ENCODE measurements at regions not wholly inside any gene's neighbourhood (a gene's known extent, or its start where the extent isn't known, plus 50 kb on each side); places are given as distances from the start of the nearest gene placed in this dataset.

GRCh38 chr4:160373911-160374310 is 1271.0 kb downstream of the RAPGEF2 start:
- Histone ChIP-seq H3K27ac (no peak overlapping the region), H2AFZ (no peak overlapping the region), H3K36me3 (ENCODE audit: control insufficient read depth, insufficient read depth, low read length) (no peaks in the 10 kb centered on the region), H3K4me1 (no peaks in the 10 kb centered on the region), H3K27me3 (ENCODE audit: control insufficient read depth, insufficient read depth, low read length) (no peaks in the 10 kb centered on the region), H3K4me2 (ENCODE audit: low read length) (no peak overlapping the region), H3K9me3 (ENCODE audit: control insufficient read depth, low read length) (no peaks in the 10 kb centered on the region), H3K79me2 (no peaks in the 10 kb centered on the region), H3K9ac (no peak overlapping the region), H3K4me3 (ENCODE audit: low read depth, low read length) (no peak overlapping the region)
- TF ChIP-seq, protein P1, sequence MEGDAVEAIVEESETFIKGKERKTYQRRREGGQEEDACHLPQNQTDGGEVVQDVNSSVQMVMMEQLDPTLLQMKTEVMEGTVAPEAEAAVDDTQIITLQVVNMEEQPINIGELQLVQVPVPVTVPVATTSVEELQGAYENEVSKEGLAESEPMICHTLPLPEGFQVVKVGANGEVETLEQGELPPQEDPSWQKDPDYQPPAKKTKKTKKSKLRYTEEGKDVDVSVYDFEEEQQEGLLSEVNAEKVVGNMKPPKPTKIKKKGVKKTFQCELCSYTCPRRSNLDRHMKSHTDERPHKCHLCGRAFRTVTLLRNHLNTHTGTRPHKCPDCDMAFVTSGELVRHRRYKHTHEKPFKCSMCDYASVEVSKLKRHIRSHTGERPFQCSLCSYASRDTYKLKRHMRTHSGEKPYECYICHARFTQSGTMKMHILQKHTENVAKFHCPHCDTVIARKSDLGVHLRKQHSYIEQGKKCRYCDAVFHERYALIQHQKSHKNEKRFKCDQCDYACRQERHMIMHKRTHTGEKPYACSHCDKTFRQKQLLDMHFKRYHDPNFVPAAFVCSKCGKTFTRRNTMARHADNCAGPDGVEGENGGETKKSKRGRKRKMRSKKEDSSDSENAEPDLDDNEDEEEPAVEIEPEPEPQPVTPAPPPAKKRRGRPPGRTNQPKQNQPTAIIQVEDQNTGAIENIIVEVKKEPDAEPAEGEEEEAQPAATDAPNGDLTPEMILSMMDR (IDR thresholded peaks at IDR 0.05), result no peak

DNA sequence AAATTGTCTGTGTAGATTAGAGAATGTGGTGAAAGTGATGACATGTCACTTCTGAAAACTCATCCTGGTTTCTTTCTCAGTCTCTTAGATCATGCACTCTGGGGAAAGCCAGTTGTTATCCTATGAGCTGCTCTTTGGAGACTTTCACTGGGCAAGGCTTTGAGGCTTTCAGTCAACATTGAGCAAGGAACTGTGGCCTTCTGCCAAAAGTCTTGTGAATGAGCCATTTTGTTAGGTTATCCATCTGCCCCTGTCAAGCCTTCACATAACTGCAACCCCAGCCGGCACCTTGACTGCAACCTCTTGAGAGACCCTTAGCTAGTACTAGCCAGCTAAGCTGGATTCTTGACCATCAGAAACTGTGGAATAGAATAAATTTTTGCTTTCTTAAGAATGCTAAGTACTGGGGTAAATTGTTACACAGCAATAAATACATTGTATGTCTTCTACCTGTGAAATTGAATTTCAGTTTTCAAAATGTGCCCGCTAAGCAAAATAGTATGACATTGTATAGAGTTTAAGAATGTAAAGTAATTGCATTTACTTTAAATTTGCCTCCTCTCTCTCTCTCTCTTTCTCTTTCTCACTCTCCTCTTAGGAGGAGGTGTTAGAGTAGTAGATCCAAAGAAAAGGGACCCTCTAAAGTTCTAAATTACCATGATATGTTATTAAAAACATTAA is 1273.0 kb downstream of the RAPGEF2 start:
- Histone ChIP-seq H3K27me3 (ENCODE audit: control insufficient read depth, insufficient read depth, low read length) (no peaks in the 10 kb centered on the region), H3K4me2 (ENCODE audit: low read length) (no peak overlapping the region), H2AFZ (no peak overlapping the region), H3K27ac (no peak overlapping the region), H3K4me3 (ENCODE audit: low read depth, low read length) (no peak overlapping the region), H3K79me2 (no peaks in the 10 kb centered on the region), H3K36me3 (ENCODE audit: control insufficient read depth, insufficient read depth, low read length) (no peaks in the 10 kb centered on the region), H3K9me3 (ENCODE audit: control insufficient read depth, low read length) (no peaks in the 10 kb centered on the region), H3K9ac (no peak overlapping the region), H3K4me1 (no peaks in the 10 kb centered on the region)
- TF ChIP-seq, protein P1 (IDR thresholded peaks at IDR 0.05), result no peak

GRCh38 chr4:160386846-160387245 is 1284.0 kb downstream of the RAPGEF2 start:
- no peak overlapping the region for H3K4me3 ChIP-seq (ENCODE audit: low read depth, low read length)
- H3K36me3 ChIP-seq (ENCODE audit: control insufficient read depth, insufficient read depth, low read length), result no peaks in the 10 kb centered on the region
- H3K27ac ChIP-seq, result no peak overlapping the region
- TF ChIP-seq, protein P1 (IDR thresholded peaks at IDR 0.05), result no peak
- H3K4me1 ChIP-seq, result no peaks in the 10 kb centered on the region
- H3K27me3 ChIP-seq (ENCODE audit: control insufficient read depth, insufficient read depth, low read length), result no peaks in the 10 kb centered on the region
- H3K9me3 ChIP-seq (ENCODE audit: control insufficient read depth, low read length), result peaks cover 3% of the 10 kb centered on the region
- H3K9ac ChIP-seq, result no peak overlapping the region
- no peak overlapping the region for H3K4me2 ChIP-seq (ENCODE audit: low read length)
- H3K79me2 ChIP-seq, result no peaks in the 10 kb centered on the region
- no peak overlapping the region for H2AFZ ChIP-seq

GRCh38 chr4:160399826-160400225 is 1296.9 kb downstream of the RAPGEF2 start:
- H2AFZ ChIP-seq, result no peak overlapping the region
- H3K9ac ChIP-seq, result no peak overlapping the region
- no peak overlapping the region for H3K27ac ChIP-seq
- TF ChIP-seq, protein P1 (IDR thresholded peaks at IDR 0.05), result no peak
- no peaks in the 10 kb centered on the region for H3K4me1 ChIP-seq
- no peak overlapping the region for H3K4me2 ChIP-seq (ENCODE audit: low read length)
- H3K79me2 ChIP-seq, result no peaks in the 10 kb centered on the region
- no peak overlapping the region for H3K4me3 ChIP-seq (ENCODE audit: low read depth, low read length)
- no peaks in the 10 kb centered on the region for H3K27me3 ChIP-seq (ENCODE audit: control insufficient read depth, insufficient read depth, low read length)
- H3K36me3 ChIP-seq (ENCODE audit: control insufficient read depth, insufficient read depth, low read length), result peaks cover 3% of the 10 kb centered on the region
- no peaks in the 10 kb centered on the region for H3K9me3 ChIP-seq (ENCODE audit: control insufficient read depth, low read length)

GRCh38 chr4:160403081-160403480 is 1300.2 kb downstream of the RAPGEF2 start:
- H3K4me2 ChIP-seq (ENCODE audit: low read length), result no peak overlapping the region
- H3K9me3 ChIP-seq (ENCODE audit: control insufficient read depth, low read length), result no peaks in the 10 kb centered on the region
- no peak overlapping the region for H2AFZ ChIP-seq
- no peak overlapping the region for H3K27ac ChIP-seq
- H3K36me3 ChIP-seq (ENCODE audit: control insufficient read depth, insufficient read depth, low read length), result no peaks in the 10 kb centered on the region
- H3K4me1 ChIP-seq, result no peaks in the 10 kb centered on the region
- no peak overlapping the region for H3K4me3 ChIP-seq (ENCODE audit: low read depth, low read length)
- TF ChIP-seq, protein P1 (IDR thresholded peaks at IDR 0.05), result no peak
- H3K27me3 ChIP-seq (ENCODE audit: control insufficient read depth, insufficient read depth, low read length), result no peaks in the 10 kb centered on the region
- H3K9ac ChIP-seq, result no peak overlapping the region
- no peaks in the 10 kb centered on the region for H3K79me2 ChIP-seq

Data from parathyroid adenoma (tissue), 2 donors.